ENCODE measurements at regions not wholly inside any gene's neighbourhood (a gene's known extent, or its start where the extent isn't known, plus 50 kb on each side); places are given as distances from the start of the nearest gene placed in this dataset.

GRCh38 chr6:121771937-121772720 is 336.7 kb downstream of the GJA1 start:
- no peak for TF ChIP-seq POLR2AphosphoS5 (IDR thresholded peaks at IDR 0.05; ENCODE audit: low read depth, low read length)
- TF ChIP-seq TAF1 (IDR thresholded peaks at IDR 0.05; ENCODE audit: borderline replicate concordance, insufficient read depth, low read length) = no peak
- TF ChIP-seq SIN3A (IDR thresholded peaks at IDR 0.05; ENCODE audit: borderline replicate concordance, insufficient read depth, low read length) = no peak

Measured in PFSK-1 (cell line).